HG03135 (cell line): ENCODE measurements at regions not wholly inside any gene's neighbourhood (a gene's known extent, or its start where the extent isn't known, plus 50 kb on each side); places are given as distances from the start of the nearest gene placed in this dataset.
"Not testable (repeated sequence)": the region's sequence is repeated elsewhere in the genome, so short reads cannot be mapped to it uniquely, and the experiment has no call there.

Source experiments
- ATAC-seq: cut with Tn5 transposase; IDR thresholded peaks from one replicate; pipeline ENCODE4 v1.9.1; 2021; ENCODE audit warnings: mild to moderate bottlenecking, moderate library complexity; ENCODE audit not compliant: unreplicated experiment

- no peak for ATAC-seq
Measured at GRCh38 chr12:75766263-75767160, 255.1 kb upstream of the KRR1 start.

DNA sequence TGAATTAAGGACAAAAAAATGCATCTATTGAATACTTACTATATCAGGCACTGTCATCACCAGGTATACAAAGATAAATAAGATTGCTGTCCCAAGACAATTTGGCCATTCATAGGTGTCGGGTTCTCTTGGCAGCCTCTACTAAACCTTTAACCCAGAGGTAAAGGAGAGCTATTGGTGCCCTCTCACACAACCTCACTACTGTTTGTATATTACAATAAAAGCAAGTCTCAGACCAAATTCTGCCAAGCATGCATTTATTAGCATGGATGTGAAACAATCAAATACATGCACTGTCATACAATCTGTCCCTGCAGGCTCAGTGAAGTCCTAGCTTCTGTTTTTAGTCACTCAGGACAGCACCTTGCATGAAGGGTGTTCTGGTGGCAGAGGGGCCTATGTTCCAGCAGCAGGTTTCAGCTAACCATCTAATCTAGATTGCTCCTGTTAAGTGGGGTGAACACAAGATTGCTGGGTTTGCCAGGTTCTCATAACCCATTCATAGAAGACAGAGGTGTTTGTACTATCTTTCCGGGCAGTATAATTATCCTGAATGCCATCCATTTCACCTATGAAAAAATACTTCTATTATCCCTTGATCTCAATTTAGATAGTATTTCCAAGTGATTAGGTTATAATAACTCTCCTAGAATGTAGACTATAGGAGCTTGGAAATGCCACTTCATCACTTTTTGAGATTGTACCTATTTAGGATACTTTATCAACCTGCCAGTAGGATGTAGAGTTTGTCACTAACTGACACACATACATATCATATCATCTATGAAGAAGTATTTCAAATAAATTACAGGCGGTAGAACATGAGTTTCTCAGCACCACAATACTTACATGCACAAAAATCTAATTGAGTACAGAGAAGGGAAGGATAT lies 254.0 kb upstream of the KRR1 start:
- no peak for ATAC-seq

DNA sequence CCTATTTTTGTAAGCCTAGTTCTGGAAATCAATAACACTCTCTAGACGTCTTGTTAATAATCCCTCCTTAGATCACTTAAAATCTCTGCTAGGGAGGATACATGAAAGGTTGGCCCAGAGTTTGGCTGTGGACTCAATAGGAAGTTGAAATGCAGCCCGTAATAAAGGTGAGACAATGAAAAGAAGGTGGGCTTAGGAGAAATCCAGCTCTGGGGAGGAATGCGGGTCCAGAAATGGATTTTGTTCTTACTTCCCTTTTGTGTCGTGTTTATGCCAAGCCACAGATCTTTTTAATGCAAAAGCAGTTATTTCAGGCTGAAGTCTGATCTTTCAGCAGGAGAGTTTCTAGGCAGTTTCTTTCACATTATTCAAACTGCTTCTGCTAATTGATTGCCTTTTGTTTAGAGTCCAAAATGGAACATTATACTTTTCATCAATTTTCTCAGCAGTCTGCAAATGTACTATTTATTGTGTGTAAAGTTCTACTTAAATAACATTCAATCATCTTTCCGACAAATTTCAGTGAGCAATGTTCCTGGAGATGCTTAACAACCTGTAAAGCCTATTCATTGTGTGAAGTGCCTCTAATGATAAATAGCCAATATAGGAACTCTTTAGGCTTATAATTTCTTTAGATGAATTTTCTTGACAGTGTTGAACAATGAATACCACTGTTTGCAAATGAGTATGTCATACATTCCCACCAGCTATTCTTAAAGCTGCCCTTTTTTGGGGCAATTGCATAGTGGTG lies 252.9 kb upstream of the KRR1 start:
- ATAC-seq = no peak

DNA sequence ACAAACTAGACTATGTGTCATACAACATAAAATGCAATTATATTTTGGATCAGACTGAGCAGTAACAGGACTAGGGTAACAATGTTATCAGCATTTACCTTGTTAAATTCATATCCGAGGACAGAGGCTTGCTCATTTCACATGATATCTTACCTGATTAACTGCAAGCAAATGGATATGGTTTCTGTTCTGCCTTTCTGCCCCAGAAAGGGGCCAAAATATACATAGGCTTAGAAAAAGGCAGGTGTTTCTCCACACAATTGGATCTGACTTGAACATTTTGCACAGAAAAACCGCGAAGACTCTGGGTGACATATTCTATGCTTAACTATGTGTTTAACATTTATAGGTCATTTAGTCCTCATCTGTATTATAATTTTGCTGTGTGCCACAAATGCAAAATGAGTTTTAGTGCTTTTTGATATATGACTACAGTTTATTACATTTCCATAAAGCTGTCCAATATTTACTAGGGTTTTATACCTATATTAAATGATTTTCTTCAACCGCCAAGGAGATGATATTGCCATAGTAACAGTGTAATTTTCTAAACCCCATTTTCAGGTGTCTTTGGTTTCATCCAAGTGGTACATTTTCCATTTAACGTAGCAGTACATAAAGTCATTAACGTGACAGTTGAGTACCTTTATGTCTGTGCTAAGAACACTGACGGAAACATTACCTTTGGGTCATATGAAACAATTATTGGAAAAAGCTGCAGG lies 249.3 kb upstream of the KRR1 start:
- ATAC-seq = no peak

GRCh38 chr12:75759842-75760572 lies 248.6 kb upstream of the KRR1 start:
- ATAC-seq = no peak

GRCh38 chr12:75759196-75759595 lies 247.8 kb upstream of the KRR1 start:
- no peak for ATAC-seq

- no peak for ATAC-seq
Measured at GRCh38 chr12:75756771-75757170, 245.4 kb upstream of the KRR1 start.

DNA sequence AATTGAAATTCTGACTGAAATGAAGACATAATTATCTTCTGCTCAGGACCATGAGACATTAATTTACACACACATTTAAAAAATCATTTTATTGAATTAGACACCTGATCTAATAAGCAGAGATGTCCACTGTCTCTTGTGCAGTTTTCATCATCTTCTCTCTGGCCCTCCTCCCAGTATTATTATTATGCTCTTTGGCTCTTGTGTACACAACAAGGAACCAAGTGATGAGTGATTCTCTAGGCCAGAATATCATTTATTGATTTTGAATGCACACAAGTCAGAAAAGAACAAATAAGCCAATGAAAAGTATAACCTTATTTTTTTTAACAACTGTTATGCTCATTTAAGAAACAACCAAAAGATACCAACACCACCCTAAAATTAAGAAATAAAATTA lies 244.7 kb upstream of the KRR1 start:
- ATAC-seq = no peak

GRCh38 chr12:75754698-75755097 lies 243.3 kb upstream of the KRR1 start:
- no peak for ATAC-seq

GRCh38 chr12:75754141-75754540 lies 242.7 kb upstream of the KRR1 start:
- no peak for ATAC-seq

DNA sequence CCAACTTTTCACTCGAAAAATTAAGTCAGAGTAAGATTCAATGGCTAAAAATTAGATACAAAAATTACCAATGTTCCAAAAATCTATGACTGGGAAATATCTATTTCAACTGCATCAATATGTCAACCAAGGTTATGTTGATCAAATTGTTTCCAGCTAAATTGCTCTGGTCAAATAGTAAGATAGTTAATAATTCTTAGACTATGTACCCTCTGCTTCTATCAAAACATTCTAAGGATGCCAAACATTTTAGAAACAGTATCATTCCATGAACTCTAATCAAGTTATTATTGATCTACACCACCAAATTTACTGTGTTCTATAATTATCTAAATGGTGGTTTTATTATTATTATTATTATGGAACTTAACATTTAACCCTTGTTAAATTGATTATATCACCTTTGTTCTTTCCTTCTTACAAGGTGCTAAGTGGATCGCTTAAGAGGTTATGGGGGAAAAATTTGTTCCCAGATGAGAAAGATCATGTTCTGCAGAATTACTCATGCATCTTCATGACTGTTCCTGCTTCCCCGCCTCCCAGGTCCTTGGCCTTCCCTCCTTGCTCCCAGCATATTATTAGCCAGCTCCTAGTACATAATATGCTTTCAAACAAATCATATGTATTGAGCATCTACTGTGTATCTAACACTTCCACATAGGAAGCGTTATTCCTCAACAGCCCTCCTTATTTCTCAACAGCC lies 240.5 kb upstream of the KRR1 start:
- no peak for ATAC-seq

DNA sequence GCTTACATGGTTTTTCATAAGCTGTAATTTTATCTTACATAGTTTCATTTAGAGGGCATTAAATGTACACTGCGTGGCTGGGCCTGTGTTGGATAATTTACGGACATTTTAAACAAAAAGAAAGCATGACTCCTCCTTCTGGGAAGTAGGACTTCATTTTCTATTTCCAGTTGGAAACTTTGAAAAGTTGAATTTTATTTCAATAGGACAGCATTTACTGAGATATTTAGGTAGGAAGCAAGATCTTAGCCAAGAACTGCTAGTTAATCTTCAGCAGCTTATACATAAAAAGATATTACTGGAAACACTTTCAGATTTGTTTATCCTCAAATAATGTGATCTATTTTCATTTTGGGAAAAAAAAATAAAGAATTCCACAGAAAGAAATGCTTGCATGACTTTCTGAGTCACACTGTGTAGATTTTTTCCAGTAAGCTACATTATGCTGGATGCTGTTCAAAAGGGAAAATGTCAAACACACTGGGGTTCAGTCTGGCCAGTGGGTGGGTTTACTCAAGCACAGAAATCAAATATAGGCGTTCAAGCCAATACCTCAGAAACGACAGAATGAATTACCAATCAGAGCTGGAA lies 239.4 kb upstream of the KRR1 start:
- no peak for ATAC-seq

DNA sequence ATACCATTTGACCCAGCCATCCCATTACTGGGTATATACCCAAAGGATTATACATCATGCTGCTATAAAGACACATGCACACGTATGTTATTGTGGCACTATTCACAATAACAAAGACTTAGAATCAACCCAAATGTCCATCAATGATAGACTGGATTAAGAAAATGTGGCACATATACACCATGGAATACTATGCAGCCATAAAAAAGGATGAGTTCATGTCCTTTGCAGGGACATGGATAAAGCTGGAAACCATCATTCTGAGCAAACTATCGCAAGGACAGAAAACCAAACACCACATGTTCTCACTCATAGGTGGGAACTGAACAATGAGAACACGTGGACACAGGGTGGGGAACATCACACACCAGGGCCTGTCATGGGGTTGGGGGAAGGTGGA lies 237.6 kb upstream of the KRR1 start:
- not testable (repeated sequence) for ATAC-seq

DNA sequence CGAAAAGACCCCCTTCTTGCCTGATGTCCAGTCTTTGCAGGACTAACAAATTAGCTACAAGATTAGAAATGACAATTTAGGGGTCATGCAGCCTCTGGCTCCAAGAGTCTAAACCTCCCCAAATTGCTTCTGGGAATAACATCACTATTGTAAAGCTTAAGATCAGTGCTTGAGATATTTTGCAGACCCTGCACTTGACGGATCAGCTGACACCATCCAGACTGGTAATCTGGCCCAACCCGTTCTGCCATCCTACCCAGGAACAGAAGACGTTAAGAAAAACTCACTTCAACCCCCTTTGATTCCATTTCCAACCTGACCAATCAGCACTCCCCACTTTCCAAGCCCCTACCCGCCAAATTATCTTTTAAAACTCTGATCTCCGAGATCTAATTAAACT lies 236.7 kb upstream of the KRR1 start:
- ATAC-seq = no peak

GRCh38 chr12:75747572-75748021 lies 236.2 kb upstream of the KRR1 start:
- ATAC-seq = no peak

- no peak for ATAC-seq
Measured at GRCh38 chr12:75746621-75747020, 235.2 kb upstream of the KRR1 start.

DNA sequence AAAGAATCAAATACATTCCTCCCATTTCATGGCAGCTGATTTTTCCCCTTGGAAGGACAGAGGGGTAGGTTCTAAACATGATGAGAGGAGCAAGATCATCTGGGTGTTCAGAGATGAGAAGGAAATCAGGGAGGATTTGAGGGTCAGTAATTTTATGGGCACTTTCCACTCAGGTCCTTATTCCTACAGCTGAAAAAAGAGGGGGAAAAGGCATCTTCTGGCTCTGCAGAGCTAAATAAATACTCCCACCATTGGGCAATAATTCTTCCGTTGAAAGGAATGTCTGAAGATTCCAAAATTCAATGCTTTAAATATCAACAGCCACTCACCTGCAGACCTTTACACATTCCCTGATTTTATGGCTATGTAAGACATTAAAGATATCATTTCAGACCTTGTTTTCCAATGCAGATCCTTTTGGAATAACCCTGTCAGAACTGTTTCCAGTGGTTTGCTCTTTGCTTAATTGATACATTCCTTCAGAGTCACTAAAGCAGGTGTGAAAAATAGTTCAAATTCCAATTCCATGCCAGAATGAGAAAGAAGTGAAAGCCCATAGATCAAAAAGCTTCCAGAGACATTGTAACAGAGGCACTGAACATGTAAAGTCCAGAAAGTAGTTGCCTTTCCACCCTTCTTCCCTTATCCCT lies 233.3 kb upstream of the KRR1 start:
- ATAC-seq = no peak

GRCh38 chr12:75742961-75743360 lies 231.6 kb upstream of the KRR1 start:
- ATAC-seq = no peak
